ENCODE measurements at regions not wholly inside any gene's neighbourhood (a gene's known extent, or its start where the extent isn't known, plus 50 kb on each side); places are given as distances from the start of the nearest gene placed in this dataset.

DNA sequence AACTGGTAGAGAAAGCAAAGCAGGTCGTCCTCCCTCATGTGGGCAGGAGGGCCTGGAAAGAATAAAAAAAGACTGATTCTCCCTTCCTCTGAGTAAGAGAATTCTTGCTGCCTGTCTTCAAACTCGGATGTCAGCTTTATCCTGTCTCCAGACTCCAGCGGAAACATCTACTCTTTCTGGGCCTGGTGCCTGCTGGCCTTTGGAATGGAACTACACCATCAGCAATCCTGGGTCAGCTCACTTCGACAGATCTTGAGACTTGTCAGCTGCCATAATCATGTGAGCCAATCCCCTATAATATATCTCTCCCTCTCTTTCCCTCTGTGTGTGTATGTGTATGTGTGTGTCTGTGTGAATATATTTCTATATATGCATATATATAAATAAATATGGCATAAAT, 411.0 kb upstream of the DPP6 start:
- no peak overlapping the region for H3K4me3 ChIP-seq (ENCODE audit: low read depth, low read length)
- ChIA-PET CTCF (no interaction called here), POLR2A (no interaction called here)
- TF ChIP-seq, protein P1, sequence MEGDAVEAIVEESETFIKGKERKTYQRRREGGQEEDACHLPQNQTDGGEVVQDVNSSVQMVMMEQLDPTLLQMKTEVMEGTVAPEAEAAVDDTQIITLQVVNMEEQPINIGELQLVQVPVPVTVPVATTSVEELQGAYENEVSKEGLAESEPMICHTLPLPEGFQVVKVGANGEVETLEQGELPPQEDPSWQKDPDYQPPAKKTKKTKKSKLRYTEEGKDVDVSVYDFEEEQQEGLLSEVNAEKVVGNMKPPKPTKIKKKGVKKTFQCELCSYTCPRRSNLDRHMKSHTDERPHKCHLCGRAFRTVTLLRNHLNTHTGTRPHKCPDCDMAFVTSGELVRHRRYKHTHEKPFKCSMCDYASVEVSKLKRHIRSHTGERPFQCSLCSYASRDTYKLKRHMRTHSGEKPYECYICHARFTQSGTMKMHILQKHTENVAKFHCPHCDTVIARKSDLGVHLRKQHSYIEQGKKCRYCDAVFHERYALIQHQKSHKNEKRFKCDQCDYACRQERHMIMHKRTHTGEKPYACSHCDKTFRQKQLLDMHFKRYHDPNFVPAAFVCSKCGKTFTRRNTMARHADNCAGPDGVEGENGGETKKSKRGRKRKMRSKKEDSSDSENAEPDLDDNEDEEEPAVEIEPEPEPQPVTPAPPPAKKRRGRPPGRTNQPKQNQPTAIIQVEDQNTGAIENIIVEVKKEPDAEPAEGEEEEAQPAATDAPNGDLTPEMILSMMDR (IDR thresholded peaks at IDR 0.05; ENCODE audit: insufficient read depth, low read depth, low read length), result no peak
- no peaks in the 10 kb centered on the region for H3K27me3 ChIP-seq (ENCODE audit: control insufficient read depth, insufficient read depth, low read length)
- DNase-seq (ENCODE audit: low read depth), result no peak
- no peaks in the 10 kb centered on the region for H3K36me3 ChIP-seq (ENCODE audit: control insufficient read depth, insufficient read depth, low read length)

DNA sequence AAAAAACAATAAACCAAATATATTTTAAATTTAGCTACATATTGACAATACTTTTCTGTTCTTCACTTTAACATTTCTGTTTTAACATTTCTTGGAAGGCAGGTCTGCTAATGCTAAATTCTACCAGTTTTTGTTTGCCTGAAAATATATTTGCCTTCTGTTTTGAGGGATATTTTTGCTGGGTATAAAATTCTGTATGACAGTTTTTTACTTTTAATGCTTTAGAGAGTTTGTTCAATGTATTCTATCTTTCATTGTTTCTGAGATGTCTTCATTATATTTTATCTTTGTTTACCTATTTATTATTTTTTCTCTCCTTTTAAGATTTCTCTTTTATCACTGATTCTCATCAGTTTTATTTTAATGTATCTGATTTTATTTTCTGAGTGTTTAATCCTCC, 409.2 kb upstream of the DPP6 start:
- no peak for DNase-seq (ENCODE audit: low read depth)
- TF ChIP-seq, protein P1 (IDR thresholded peaks at IDR 0.05; ENCODE audit: insufficient read depth, low read depth, low read length), result no peak
- POLR2A ChIA-PET, result no interaction called here
- Histone ChIP-seq H3K4me3 (ENCODE audit: low read depth, low read length) (no peak overlapping the region), H3K36me3 (ENCODE audit: control insufficient read depth, insufficient read depth, low read length) (no peaks in the 10 kb centered on the region), H3K27me3 (ENCODE audit: control insufficient read depth, insufficient read depth, low read length) (no peaks in the 10 kb centered on the region)
- CTCF ChIA-PET, result interaction anchor here (1.2 kb wide), 1 partner anchor 12 kb away, joined by 3 read pairs; no protein-coding TSS in a partner anchor

- DNase-seq (ENCODE audit: low read depth), result no peak
- TF ChIP-seq, protein P1 (IDR thresholded peaks at IDR 0.05; ENCODE audit: insufficient read depth, low read depth, low read length), result no peak
- Histone ChIP-seq H3K36me3 (ENCODE audit: control insufficient read depth, insufficient read depth, low read length) (no peaks in the 10 kb centered on the region), H3K4me3 (ENCODE audit: low read depth, low read length) (no peak overlapping the region), H3K27me3 (ENCODE audit: control insufficient read depth, insufficient read depth, low read length) (no peaks in the 10 kb centered on the region)
- ChIA-PET CTCF (no interaction called here), POLR2A (no interaction called here)
Observed at GRCh38 chr7:153657182-153657800, 394.9 kb upstream of the DPP6 start.

DNA sequence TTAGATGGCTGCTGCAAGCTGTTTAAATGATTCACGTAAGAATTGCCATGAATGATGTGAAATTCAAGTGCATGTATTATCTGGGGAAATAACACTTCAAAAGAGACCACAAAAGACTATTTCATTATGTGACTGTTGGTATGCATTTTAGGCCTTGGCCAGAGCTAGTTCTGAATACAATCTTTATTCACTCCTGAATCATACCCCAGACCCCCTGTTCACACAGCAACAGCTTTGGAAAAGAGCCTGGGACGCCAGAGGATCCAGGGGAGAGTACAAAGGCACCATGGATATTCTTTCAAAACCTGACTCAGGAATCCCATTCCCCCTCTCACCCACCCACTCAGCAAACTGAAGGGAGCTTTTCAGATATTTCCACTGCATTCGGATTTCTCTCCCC, 377.1 kb upstream of the DPP6 start:
- Histone ChIP-seq H3K4me3 (ENCODE audit: low read depth, low read length) (no peak overlapping the region), H3K27me3 (ENCODE audit: control insufficient read depth, insufficient read depth, low read length) (no peaks in the 10 kb centered on the region), H3K36me3 (ENCODE audit: control insufficient read depth, insufficient read depth, low read length) (no peaks in the 10 kb centered on the region)
- ChIA-PET POLR2A (no interaction called here), CTCF (no interaction called here)
- TF ChIP-seq, protein P1 (IDR thresholded peaks at IDR 0.05; ENCODE audit: insufficient read depth, low read depth, low read length), result no peak
- DNase-seq (ENCODE audit: low read depth), result no peak

GRCh38 chr7:153682628-153683027, 369.6 kb upstream of the DPP6 start:
- H3K36me3 ChIP-seq (ENCODE audit: control insufficient read depth, insufficient read depth, low read length), result no peaks in the 10 kb centered on the region
- H3K27me3 ChIP-seq (ENCODE audit: control insufficient read depth, insufficient read depth, low read length), result no peaks in the 10 kb centered on the region
- DNase-seq (ENCODE audit: low read depth), result no peak
- no peak overlapping the region for H3K4me3 ChIP-seq (ENCODE audit: low read depth, low read length)
- ChIA-PET CTCF (no interaction called here), POLR2A (no interaction called here)
- TF ChIP-seq, protein P1 (IDR thresholded peaks at IDR 0.05; ENCODE audit: insufficient read depth, low read depth, low read length), result no peak

Data from BJ (cell line).